Panc1 (cell line): ENCODE measurements at regions not wholly inside any gene's neighbourhood (a gene's known extent, or its start where the extent isn't known, plus 50 kb on each side); places are given as distances from the start of the nearest gene placed in this dataset.

Experiments
- ATAC-seq: fragments of 200-7000 bp; cut with Tn5 transposase; 2 replicates; pipeline ENCODE4 v1.9.1; 2020; ENCODE audit warnings: mild to moderate bottlenecking, moderate library complexity
- BruUV-seq: library from RNA; stranded (reverse); fragments of 400-500 nt; replicated peaks from 2 replicates; lab custom pipeline; 2021; lab: Mats Ljungman, UMichigan
- CTCF ChIA-PET: fragments of 300-600 bp; sonication (Branson Sonifier 250); formaldehyde crosslinking; loops from one replicate; lab custom pipeline; 2022; ENCODE audit warnings: antibody characterized with exemption; lab: Charles Lee
- POLR2A ChIA-PET: fragments of 300-600 bp; sonication (Branson Sonifier 250); formaldehyde crosslinking; loops from one replicate; lab custom pipeline; 2022; ENCODE audit warnings: antibody characterized with exemption; lab: Charles Lee
- DNase-seq: peaks from one replicate; pipeline ENCODE4 v3.0.0-alpha.2; 2010; ENCODE audit warnings: low read depth, low spot score
- H3K27ac ChIP-seq: 2 replicates; pipeline ENCODE4 v1.5.1; 2011; ENCODE audit warnings: mild to moderate bottlenecking, low read length, inconsistent platforms
- H3K27me3 ChIP-seq: fragments of 200-500 bp; sonication (Bioruptor generic); 2 replicates; pipeline ENCODE4 v1.6.0; 2014; ENCODE audit warnings: low read length, inconsistent platforms; ENCODE audit not compliant: control insufficient read depth, insufficient read depth
- H3K36me3 ChIP-seq: fragments of 200-500 bp; sonication (Bioruptor generic); 2 replicates; pipeline ENCODE4 v1.5.1; 2014; ENCODE audit warnings: inconsistent platforms, mild to moderate bottlenecking, low read length, moderate library complexity; ENCODE audit not compliant: control insufficient read depth, insufficient read depth
- H3K4me1 ChIP-seq: 2 replicates; pipeline ENCODE4 v1.5.1; 2011; ENCODE audit warnings: inconsistent platforms, mild to moderate bottlenecking, low read length, moderate library complexity; ENCODE audit not compliant: control insufficient read depth, insufficient read depth
- H3K4me3 ChIP-seq, 2 experiments: 2 replicates each; pipeline ENCODE4 v1.5.1; 2011 to 2012; ENCODE audit warnings: low read depth in 2 of 2, low read length in 2 of 2, mild to moderate bottlenecking in 2 of 2, inconsistent platforms in 1 of 2, moderate library complexity in 1 of 2
- H3K9me3 ChIP-seq: fragments of 200-500 bp; sonication (Bioruptor generic); 2 replicates; pipeline ENCODE4 v1.5.1; 2014; ENCODE audit warnings: low read depth, mild to moderate bottlenecking, inconsistent platforms, low read length, moderate library complexity; ENCODE audit not compliant: control insufficient read depth, insufficient read depth
- CTCF ChIP-seq: fragments of 450-650 bp; IDR thresholded peaks from 2 replicates; pipeline ENCODE4 v1.5.1; 2017; ENCODE audit warnings: mild to moderate bottlenecking
- POLR2AphosphoS5 ChIP-seq: IDR thresholded peaks from 2 replicates; pipeline ENCODE4 v1.6.1; 2012; ENCODE audit warnings: mild to moderate bottlenecking, low read depth, low read length, moderate library complexity
- REST ChIP-seq, 2 experiments: IDR thresholded peaks; 2 replicates each; pipeline ENCODE4 v1.6.1; 2011 to 2012; ENCODE audit warnings: low read depth in 2 of 2, control low read depth in 1 of 2, low read length in 1 of 2, mild to moderate bottlenecking in 1 of 2, moderate library complexity in 1 of 2; ENCODE audit not compliant: insufficient read depth in 1 of 2
- SIN3A ChIP-seq: IDR thresholded peaks from 2 replicates; pipeline ENCODE4 v1.6.1; 2012; ENCODE audit warnings: low read depth, mild to moderate bottlenecking, low read length, moderate library complexity, borderline replicate concordance; ENCODE audit not compliant: insufficient read depth
- TCF7L2 ChIP-seq: IDR thresholded peaks from 2 replicates; pipeline ENCODE4 v1.6.1; 2011; ENCODE audit warnings: mild to moderate bottlenecking, low read depth, low read length, inconsistent platforms
- in situ Hi-C: cut with HindIII; loops from 2 replicates; pipeline ENCODE4 v1.10.0; 2016; ENCODE audit warnings: low sequenced_read_pairs, low pct_unique_long_range_greater_than_20kb
- intact Hi-C: fragments of 100-400 bp; cut with micrococcal nuclease; formaldehyde crosslinking; loops from one replicate; pipeline ENCODE4 v1.10.0; 2022; ENCODE audit not compliant: unreplicated experiment

- ATAC-seq (no peak), DNase-seq (no peak)
- TF ChIP-seq POLR2AphosphoS5 (no peak), REST (IDR thresholded peaks at IDR 0.05; ENCODE audit: insufficient read depth in 1 of 2, low read depth in 2 of 2, low read length in 1 of 2) (no peak), SIN3A (no peak), TCF7L2 (no peak), CTCF (no peak)
- BruUV-seq: no TSS peak
- H3K27ac ChIP-seq: no peak overlapping the region
- no peaks in the 10 kb centered on the region for H3K9me3 ChIP-seq
- no peaks in the 10 kb centered on the region for H3K36me3 ChIP-seq
- H3K4me1 ChIP-seq: no peaks in the 10 kb centered on the region
- peaks cover 7% of the 10 kb centered on the region; the same call in 1 of the 2 replicates for H3K27me3 ChIP-seq
- in situ Hi-C loops (no loop called here), intact Hi-C loops (no loop called here)
- ChIA-PET POLR2A (no interaction called here), CTCF (no interaction called here)
- H3K4me3 ChIP-seq: no peak overlapping the region
Measured at GRCh38 chr18:78913830-78914231, 65.8 kb upstream of the SALL3 start.

- Histone ChIP-seq H3K27ac (no peak overlapping the region), H3K9me3 (no peaks in the 10 kb centered on the region), H3K36me3 (no peaks in the 10 kb centered on the region), H3K4me3 (no peak overlapping the region), H3K27me3 (peaks cover 2% of the 10 kb centered on the region; the same call in 1 of the 2 replicates), H3K4me1 (no peaks in the 10 kb centered on the region)
- intact Hi-C loops: no loop called here
- CTCF ChIA-PET: no interaction called here
- DNase-seq: no peak
- no TSS peak for BruUV-seq
- no peak for TF ChIP-seq REST (IDR thresholded peaks at IDR 0.05; ENCODE audit: insufficient read depth in 1 of 2, low read depth in 2 of 2, low read length in 1 of 2)
- TF ChIP-seq TCF7L2: no peak
- no peak for TF ChIP-seq POLR2AphosphoS5
- no peak for TF ChIP-seq CTCF
- no peak for TF ChIP-seq SIN3A
- ATAC-seq: no peak
- in situ Hi-C loops: no loop called here
- POLR2A ChIA-PET: no interaction called here
Measured at GRCh38 chr18:78914249-78914935, 65.2 kb upstream of the SALL3 start.
